GM12878 (cell line): ENCODE measurements at regions not wholly inside any gene's neighbourhood (a gene's known extent, or its start where the extent isn't known, plus 50 kb on each side); places are given as distances from the start of the nearest gene placed in this dataset.

Experiments
- ATAC-seq: fragments of 200-7000 bp; cut with Tn5 transposase; 3 replicates; pipeline ENCODE4 v1.9.1; 2020; ENCODE audit warnings: mild to moderate bottlenecking, moderate library complexity
- BruUV-seq: library from RNA; stranded (reverse); fragments of 400-500 nt; replicated peaks from 2 replicates; lab custom pipeline; 2021; lab: Mats Ljungman, UMichigan
- CTCF ChIA-PET: fragments of 300-600 bp; sonication (Branson Sonifier 250); formaldehyde crosslinking; extraction: SDS; loops from one replicate; lab custom pipeline; 2021; ENCODE audit warnings: inconsistent platforms; lab: Yijun Ruan, JAX
- POLR2A ChIA-PET: fragments of 350-600 bp; formaldehyde crosslinking; extraction: SDS; loops from one replicate; lab custom pipeline; 2021; ENCODE audit warnings: inconsistent platforms; lab: Charles Lee
- RAD21 ChIA-PET: fragments of 300-600 bp; sonication (Branson Sonifier 250); formaldehyde crosslinking; loops from one replicate; lab custom pipeline; 2023; ENCODE audit warnings: antibody characterized with exemption; ENCODE audit not compliant: unreplicated experiment; lab: Charles Lee
- SMC1A ChIA-PET: fragments of 300-600 bp; sonication (Branson Sonifier 250); formaldehyde crosslinking; loops from one replicate; lab custom pipeline; 2023; ENCODE audit not compliant: unreplicated experiment, uncharacterized antibody; lab: Charles Lee
- DNase-seq: peaks from one replicate; pipeline ENCODE4 v3.0.0-alpha.2; 2011; ENCODE audit warnings: low read depth, low spot score
- FAIRE-seq: peaks from 3 replicates; lab custom pipeline; 2011; peaks lifted over from hg19 to GRCh38; lab: Jason Lieb, UNC
- H2AFZ ChIP-seq: 2 replicates; pipeline ENCODE4 v1.6.0; 2011; ENCODE audit warnings: low read depth, low read length, control low read depth; ENCODE audit not compliant: control insufficient read depth
- H3K27ac ChIP-seq: 2 replicates; pipeline ENCODE4 v1.5.1; 2011; ENCODE audit warnings: control low read depth; ENCODE audit not compliant: control insufficient read depth, insufficient read depth
- H3K27me3 ChIP-seq, 2 experiments: replicated peaks in 1 of 2; 2 replicates each; pipeline versions ENCODE4 v1.6.0 to v1.6.1; 2011; ENCODE audit warnings: low read length in 1 of 2; ENCODE audit not compliant: control insufficient read depth in 2 of 2, insufficient read depth in 2 of 2
- H3K36me3 ChIP-seq, 2 experiments: 2 replicates each; pipeline ENCODE4 v1.5.1; 2011; ENCODE audit warnings: low read length in 1 of 2; ENCODE audit not compliant: control insufficient read depth in 2 of 2, insufficient read depth in 2 of 2
- H3K4me1 ChIP-seq: 2 replicates; pipeline ENCODE4 v1.6.1; 2011; ENCODE audit warnings: mild to moderate bottlenecking, low read length, moderate library complexity, mixed read lengths; ENCODE audit not compliant: control insufficient read depth, insufficient read depth
- H3K4me2 ChIP-seq: 2 replicates; pipeline ENCODE4 v1.6.0; 2011; ENCODE audit warnings: control low read depth; ENCODE audit not compliant: control insufficient read depth, insufficient read depth
- H3K4me3 ChIP-seq: fragments of 200-600 bp; sonication (generic); 2 replicates; pipeline ENCODE4 v1.5.1; 2016
- H3K79me2 ChIP-seq: 2 replicates; pipeline ENCODE4 v1.6.0; 2011; ENCODE audit warnings: low read length; ENCODE audit not compliant: control insufficient read depth, insufficient read depth
- H3K9ac ChIP-seq: 2 replicates; pipeline ENCODE4 v1.8.0; 2011; ENCODE audit warnings: low read length, control low read depth, mixed read lengths; ENCODE audit not compliant: control insufficient read depth, insufficient read depth
- H3K9me3 ChIP-seq: replicated peaks from 3 replicates; pipeline ENCODE4 v1.5.1; 2011; ENCODE audit warnings: mild to moderate bottlenecking, low read length; ENCODE audit not compliant: control insufficient read depth, insufficient read depth
- H4K20me1 ChIP-seq: 2 replicates; pipeline ENCODE4 v1.6.0; 2011; ENCODE audit not compliant: control insufficient read depth, insufficient read depth
- CEBPB ChIP-seq, 2 experiments: fragments of 150-350 bp in 1 of 2; IDR thresholded peaks; 2 replicates each; pipeline ENCODE4 v1.6.1; 2012 to 2014; ENCODE audit warnings: low read depth in 2 of 2, low read length in 2 of 2, borderline replicate concordance in 1 of 2, inconsistent platforms in 1 of 2
- FOXM1 ChIP-seq: IDR thresholded peaks from 2 replicates; pipeline ENCODE4 v1.6.1; 2012; ENCODE audit warnings: low read depth, mild to moderate bottlenecking, inconsistent platforms, low read length, moderate library complexity
- NFYB ChIP-seq: IDR thresholded peaks from 2 replicates; pipeline ENCODE4 v1.6.1; 2011; ENCODE audit warnings: low read depth, mild to moderate bottlenecking, low read length, improper control_type of control experiment, moderate library complexity; ENCODE audit not compliant: insufficient read depth
- POLR2A ChIP-seq: IDR thresholded peaks from 2 replicates; pipeline ENCODE4 v1.6.1; 2011; ENCODE audit warnings: low read depth, mild to moderate bottlenecking, low read length
- RAD21 ChIP-seq: IDR thresholded peaks from 2 replicates; pipeline ENCODE4 v1.6.1; 2011; ENCODE audit warnings: mild to moderate bottlenecking, low read depth, low read length, moderate library complexity; ENCODE audit not compliant: insufficient read depth
- SKIL ChIP-seq: fragments of 450-650 bp; IDR thresholded peaks from 2 replicates; pipeline ENCODE4 v1.6.1; 2017; ENCODE audit warnings: mild to moderate bottlenecking, low read depth, inconsistent platforms; ENCODE audit not compliant: poor library complexity, severe bottlenecking
- WGBS: methylation state at CpG from one replicate; pipeline ENCODE4 v1.1.6; 2016; ENCODE audit warnings: low lambda C conversion rate; ENCODE audit not compliant: insufficient replicate concordance, insufficient coverage; ENCODE audit errors: missing lambda C conversion rate; 5-methylcytosine and 5-hydroxymethylcytosine counted together
- in situ Hi-C: fragments of 300-500 bp; cut with MboI; formaldehyde crosslinking; loops from 9 replicates; pipeline ENCODE4 v1.14.3; 2018; ENCODE audit warnings: mixed read lengths
- intact Hi-C: fragments of 100-400 bp; cut with micrococcal nuclease; formaldehyde crosslinking; loops from one replicate; pipeline ENCODE4 v1.14.2; 2022; ENCODE audit not compliant: unreplicated experiment
- TF ChIP-seq, protein P1 (sequence below): IDR thresholded peaks from 2 replicates; pipeline ENCODE4 v1.6.1; 2012; ENCODE audit warnings: low read depth, low read length, improper control_type of control experiment

DNA sequence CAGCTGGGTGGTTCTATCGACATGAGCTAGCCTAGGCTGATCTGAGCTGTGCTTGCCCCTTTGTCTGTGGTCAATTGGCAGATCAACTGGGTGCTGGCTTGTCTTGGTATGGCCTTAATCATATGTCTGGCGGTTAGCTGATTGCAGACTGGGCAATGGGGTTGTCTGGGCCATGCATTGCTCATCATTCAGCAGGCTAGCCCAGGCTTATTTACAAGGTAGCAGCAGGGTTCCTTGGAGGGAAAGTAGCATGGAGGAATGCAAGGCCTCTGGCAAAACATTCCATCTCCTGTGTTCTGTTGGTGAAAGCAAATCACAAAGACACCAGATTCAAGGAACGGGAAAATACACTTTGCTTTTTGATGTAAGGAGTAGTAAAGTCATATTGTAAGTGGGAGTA is 84.0 kb upstream of the IVNS1ABP start:
- no peak overlapping the region for H2AFZ ChIP-seq

More for the DNA sequence above, 84.0 kb upstream of the IVNS1ABP start:
- no peaks in the 10 kb centered on the region; the same call in 2 of the 3 replicates for H3K9me3 ChIP-seq
- ChIA-PET RAD21 (no interaction called here), SMC1A (interaction anchor here (1.5 kb wide), 1 partner anchor 27 kb away, joined by 3 read pairs; no protein-coding TSS in a partner anchor), CTCF (no interaction called here), POLR2A (no interaction called here)
- H4K20me1 ChIP-seq, result no peaks in the 10 kb centered on the region
- no peak overlapping the region for H3K4me2 ChIP-seq
- no peaks in the 10 kb centered on the region for H3K79me2 ChIP-seq
- in situ Hi-C loops (no loop called here), intact Hi-C loops (no loop called here)
- H3K9ac ChIP-seq, result no peak overlapping the region
- no peak overlapping the region for H3K4me3 ChIP-seq
- no peak for FAIRE-seq
- H3K27ac ChIP-seq, result no peak overlapping the region
- H3K4me1 ChIP-seq, result no peaks in the 10 kb centered on the region
- no peak for ATAC-seq
- BruUV-seq, result no TSS peak
- H3K36me3 ChIP-seq, result no peaks in the 10 kb centered on the region
- TF ChIP-seq POLR2A (no peak), SKIL (no peak), CEBPB (IDR thresholded peaks at IDR 0.05; ENCODE audit: borderline replicate concordance in 1 of 2, low read depth in 2 of 2, low read length in 2 of 2) (no peak), NFYB (no peak), RAD21 (no peak), FOXM1 (no peak)
- TF ChIP-seq, protein P1, sequence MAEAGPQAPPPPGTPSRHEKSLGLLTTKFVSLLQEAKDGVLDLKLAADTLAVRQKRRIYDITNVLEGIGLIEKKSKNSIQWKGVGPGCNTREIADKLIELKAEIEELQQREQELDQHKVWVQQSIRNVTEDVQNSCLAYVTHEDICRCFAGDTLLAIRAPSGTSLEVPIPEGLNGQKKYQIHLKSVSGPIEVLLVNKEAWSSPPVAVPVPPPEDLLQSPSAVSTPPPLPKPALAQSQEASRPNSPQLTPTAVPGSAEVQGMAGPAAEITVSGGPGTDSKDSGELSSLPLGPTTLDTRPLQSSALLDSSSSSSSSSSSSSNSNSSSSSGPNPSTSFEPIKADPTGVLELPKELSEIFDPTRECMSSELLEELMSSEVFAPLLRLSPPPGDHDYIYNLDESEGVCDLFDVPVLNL, result no peak
- H3K27me3 ChIP-seq, result no peaks in the 10 kb centered on the region
- no peak for DNase-seq
- 81% methylated on average over 3 of the region's 3 CpGs for WGBS
